AG09319 (cell line): ENCODE measurements at regions not wholly inside any gene's neighbourhood (a gene's known extent, or its start where the extent isn't known, plus 50 kb on each side); places are given as distances from the start of the nearest gene placed in this dataset.
"Not testable (repeated sequence)": the region's sequence is repeated elsewhere in the genome, so short reads cannot be mapped to it uniquely, and the experiment has no call there.

Source experiments
- DNase-seq: peaks from one replicate; pipeline ENCODE4 v3.0.0-alpha.2; 2010; ENCODE audit warnings: low read depth; ENCODE audit errors: extremely low read depth
- CTCF ChIP-seq: IDR thresholded peaks from 2 replicates; pipeline ENCODE4 v1.5.1; 2011; ENCODE audit warnings: low read depth, mild to moderate bottlenecking, inconsistent platforms, low read length, moderate library complexity

- DNase-seq = no peak
- no peak for TF ChIP-seq CTCF
Observed at GRCh38 chr9:124149992-124150391, 107.8 kb upstream of the NEK6 start.

GRCh38 chr9:124163760-124164255 is 93.9 kb upstream of the NEK6 start:
- DNase-seq = no peak
- TF ChIP-seq CTCF = no peak

- no peak for TF ChIP-seq CTCF
- no peak for DNase-seq
Observed at GRCh38 chr9:124164811-124165210, 92.9 kb upstream of the NEK6 start.

GRCh38 chr9:124174433-124174832 is 83.3 kb upstream of the NEK6 start:
- DNase-seq = no peak
- TF ChIP-seq CTCF = no peak

- DNase-seq = not testable (repeated sequence)
Observed at GRCh38 chr9:124177522-124177921, 80.2 kb upstream of the NEK6 start.

- no peak for DNase-seq
Observed at GRCh38 chr9:124179196-124180071, 78.3 kb upstream of the NEK6 start.

GRCh38 chr9:124180557-124180956 is 77.2 kb upstream of the NEK6 start:
- no peak for TF ChIP-seq CTCF
- DNase-seq = peak; percentile 10

More at GRCh38 chr9:124179196-124180071, 78.3 kb upstream of the NEK6 start:
- no peak for TF ChIP-seq CTCF
